Activated naive CD4-positive, alpha-beta T cell treated with Interleukin-2 at 50 U/mL for 16 hours (primary cell): ENCODE measurements at regions not wholly inside any gene's neighbourhood (a gene's known extent, or its start where the extent isn't known, plus 50 kb on each side); places are given as distances from the start of the nearest gene placed in this dataset.
"Not testable (repeated sequence)": the region's sequence is repeated elsewhere in the genome, so short reads cannot be mapped to it uniquely, and the experiment has no call there.

ENCODE experiments used
- DNase-seq: peaks from one replicate; pipeline ENCODE4 v3.0.0-alpha.2; 2020

DNA sequence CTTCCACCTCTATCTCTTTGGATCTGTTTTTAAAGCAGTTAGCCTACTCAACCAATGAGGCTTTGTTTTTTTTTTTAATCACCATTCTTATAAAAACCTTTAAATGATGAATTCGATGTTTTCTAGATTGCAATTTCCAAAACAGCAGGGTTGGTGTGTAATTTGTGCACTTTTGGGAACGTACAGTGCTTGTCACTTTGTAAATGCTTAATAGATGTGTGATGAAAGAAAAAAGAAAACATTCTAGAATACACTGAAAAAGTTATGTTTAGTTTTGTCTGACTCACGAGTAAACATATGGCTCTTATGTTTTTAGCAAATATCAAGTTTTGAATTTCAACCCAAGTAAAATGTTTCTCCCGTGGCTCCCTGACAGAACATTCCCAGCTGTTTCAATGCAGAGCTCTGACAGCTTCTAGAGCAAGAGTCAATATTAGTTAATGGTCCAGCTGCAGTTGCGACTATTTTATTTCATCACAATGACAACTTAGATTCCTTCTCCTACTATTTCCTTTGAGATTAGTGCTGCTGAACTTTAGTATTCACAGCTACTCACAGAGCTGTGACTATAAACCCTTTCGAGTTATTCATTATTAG is 362.5 kb upstream of the ADAMTS5 start:
- DNase-seq = no peak

- DNase-seq = no peak
Observed at GRCh38 chr21:27326301-27326700, 359.4 kb upstream of the ADAMTS5 start.

DNA sequence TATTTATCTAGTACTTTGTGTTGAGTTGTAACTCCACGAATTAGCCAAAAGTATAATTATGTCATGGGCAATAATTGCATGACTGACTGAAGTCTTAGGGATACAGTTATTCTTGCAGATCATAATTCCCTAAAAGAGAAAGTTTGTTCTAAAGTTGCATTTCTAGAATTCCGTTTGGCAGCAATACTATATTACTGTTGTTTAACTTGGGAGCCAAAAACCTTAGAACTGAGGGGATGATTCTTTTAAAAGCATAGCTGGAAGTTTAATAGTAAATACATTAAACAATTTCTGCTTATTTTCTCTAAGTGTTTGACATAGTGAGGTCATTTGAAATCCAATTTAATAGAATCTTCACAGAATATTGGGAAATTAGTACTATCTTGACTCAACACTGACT is 356.4 kb upstream of the ADAMTS5 start:
- DNase-seq = no peak

DNA sequence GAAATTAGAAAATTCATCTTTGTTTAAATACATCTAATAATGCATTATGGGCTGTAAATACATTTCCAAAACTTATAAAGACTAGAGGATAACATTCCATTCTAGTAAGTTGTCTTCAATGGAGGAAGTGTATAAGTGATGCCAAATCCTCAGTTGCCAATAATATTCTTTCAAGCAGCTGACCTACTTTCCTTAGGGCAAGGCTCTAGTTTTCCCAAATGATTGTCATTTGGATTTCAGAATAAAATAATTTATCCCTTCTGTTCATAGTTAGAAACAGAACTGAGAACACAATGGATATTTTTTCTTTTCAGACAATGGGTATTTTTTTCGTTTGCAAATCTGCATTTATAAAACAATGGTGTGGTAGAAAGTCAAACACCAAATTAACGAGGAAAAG is 354.9 kb upstream of the ADAMTS5 start:
- DNase-seq = no peak

DNA sequence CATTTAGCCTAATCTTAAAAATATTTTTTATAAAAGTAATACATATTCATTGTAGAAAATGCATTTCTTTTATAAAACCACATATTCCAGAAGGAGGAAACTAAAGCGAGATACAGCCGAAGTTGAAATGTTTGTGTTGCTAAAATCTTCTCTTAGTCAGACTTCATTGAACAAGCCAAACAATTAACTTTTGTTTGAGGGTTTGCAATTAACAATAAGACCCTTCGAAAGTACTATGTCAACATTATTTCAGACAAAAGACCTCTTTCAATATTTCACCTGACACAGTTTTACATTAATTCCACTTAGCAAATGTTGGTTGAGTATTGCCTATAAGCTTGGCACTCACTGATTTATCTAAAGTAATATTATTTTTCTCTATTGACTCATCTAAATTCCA is 354.0 kb upstream of the ADAMTS5 start:
- no peak for DNase-seq

DNA sequence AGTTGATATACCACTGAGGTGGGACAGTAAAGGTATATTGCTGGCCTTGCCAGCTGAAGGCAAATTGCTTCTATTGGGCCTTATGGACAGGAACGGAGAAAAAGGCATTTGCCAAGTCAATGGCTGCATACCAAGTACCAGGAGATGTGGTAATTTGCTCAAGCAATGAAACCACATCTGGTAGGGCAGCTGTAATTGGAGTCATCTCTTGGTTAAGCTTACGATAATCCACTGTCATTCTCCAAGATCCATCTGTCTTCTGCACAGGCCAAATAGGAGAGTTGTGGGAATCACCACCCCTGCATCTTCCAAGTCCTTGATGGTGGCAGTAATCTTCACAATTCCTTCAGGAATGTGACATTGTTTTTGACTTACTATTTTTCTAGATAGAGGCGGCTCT is 350.7 kb upstream of the ADAMTS5 start:
- not testable (repeated sequence) for DNase-seq

DNA sequence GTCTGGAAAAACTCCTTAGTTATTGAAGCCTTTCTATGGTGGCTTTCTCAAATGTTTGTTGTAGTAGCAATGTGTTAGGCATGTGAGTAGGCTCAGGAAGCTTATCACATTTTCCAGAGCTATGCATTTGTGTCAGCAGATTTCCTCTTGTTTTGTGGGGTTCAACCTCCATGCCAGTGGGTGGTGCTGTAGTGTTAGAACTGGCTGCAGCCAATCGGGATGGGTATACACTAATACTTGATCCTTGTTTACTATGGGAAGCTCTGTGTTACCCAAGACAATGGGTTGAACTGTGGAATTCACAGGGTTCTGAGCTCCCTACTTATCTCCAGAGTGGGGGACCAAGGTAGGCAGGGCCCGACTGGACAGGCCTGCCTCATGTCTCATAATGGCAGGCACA is 348.5 kb upstream of the ADAMTS5 start:
- no peak for DNase-seq

DNA sequence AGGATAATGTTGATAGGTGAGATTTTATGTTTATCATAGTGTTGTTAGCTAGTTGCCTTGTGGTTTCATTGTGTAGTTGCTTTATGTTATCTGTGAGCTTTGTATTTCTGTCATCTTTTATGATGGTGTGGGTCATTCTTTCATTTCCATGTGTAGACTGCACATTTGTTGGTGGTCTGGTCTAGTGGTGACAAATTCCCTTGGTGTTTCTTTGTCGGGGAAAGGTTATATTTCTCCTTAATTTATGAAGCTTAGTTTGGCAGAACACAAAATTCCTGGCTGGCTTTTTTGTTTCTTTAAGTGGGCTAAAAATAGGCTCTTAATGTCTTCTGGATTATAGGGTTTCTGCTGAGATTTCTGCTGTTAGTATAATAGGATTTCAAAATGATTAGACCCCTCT is 347.2 kb upstream of the ADAMTS5 start:
- no peak for DNase-seq

GRCh38 chr21:27306791-27307775 is 340.2 kb upstream of the ADAMTS5 start:
- no peak for DNase-seq

GRCh38 chr21:27306206-27306605 is 339.3 kb upstream of the ADAMTS5 start:
- DNase-seq = no peak

DNA sequence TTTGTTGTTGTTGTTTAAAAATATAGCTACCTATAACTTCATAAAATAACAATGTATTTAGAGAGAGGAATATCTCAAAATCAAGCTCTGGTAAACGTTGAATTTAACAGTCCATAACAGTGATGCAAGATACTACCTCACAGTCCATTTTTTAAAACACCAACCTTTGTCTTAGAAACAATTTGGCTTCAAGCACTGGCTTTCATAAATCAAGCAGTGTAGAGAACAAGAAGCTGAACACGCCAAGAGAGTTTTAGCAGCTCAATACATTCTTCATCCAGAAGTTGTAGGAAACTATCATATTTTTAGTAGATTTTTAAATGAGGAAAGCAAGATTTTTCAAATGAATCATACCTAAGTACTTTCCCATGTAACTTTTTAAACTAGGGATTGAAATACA is 334.3 kb upstream of the ADAMTS5 start:
- no peak for DNase-seq

DNA sequence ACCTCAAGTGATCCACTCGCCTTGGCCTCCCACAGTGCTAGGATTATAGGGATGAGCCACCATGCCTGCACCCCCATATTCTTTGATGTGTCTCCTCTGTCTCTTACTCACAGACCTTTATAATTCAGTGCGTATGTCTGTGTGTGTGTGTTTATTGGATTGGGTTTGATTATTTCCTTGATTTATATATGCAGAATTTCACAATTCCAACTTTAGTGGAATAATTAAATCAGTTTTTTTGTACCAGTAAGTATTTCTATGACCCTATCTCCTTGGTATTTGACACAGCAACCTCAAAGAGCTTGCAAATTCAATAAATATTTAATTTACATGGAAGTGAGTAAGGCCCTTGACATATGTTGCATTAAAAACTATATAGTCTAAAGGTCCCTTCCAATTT is 333.9 kb upstream of the ADAMTS5 start:
- no peak for DNase-seq

DNA sequence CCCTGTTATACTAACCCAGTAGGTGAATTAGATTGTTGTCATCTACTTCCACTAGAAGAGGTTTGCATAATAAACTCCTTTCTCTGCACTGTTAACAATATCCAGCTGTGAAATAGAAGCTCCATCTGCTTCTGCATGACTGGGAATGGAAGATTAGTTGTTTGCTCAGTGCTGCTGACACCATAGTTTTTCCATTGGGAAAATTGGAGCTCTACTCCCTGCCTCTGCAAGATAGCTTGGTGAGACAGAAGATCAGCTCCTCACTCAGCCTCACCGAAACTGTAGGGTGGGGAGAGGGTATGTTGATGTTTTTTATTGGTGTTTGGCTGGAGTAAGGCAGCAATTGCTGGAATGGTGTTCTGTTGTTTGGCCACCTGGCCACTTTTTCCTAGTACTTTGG is 331.6 kb upstream of the ADAMTS5 start:
- no peak for DNase-seq

DNA sequence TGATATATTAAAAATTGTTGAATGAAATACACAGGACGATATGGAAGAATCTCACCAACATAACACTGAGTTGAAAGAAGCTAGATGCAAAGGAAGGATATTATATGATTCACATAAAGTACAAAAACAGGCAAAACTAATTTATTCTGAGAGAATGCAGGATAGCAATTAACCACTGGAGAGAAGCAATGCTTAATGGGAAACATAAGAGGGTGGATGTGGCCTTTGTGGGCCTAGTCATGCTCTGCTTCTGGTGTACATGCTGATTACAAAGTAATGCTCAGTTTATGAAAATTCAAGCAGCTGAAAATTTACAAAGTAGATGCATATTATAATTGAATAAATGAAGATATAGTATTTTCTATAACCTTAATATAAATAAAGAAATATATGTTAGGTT is 326.4 kb upstream of the ADAMTS5 start:
- no peak for DNase-seq

DNA sequence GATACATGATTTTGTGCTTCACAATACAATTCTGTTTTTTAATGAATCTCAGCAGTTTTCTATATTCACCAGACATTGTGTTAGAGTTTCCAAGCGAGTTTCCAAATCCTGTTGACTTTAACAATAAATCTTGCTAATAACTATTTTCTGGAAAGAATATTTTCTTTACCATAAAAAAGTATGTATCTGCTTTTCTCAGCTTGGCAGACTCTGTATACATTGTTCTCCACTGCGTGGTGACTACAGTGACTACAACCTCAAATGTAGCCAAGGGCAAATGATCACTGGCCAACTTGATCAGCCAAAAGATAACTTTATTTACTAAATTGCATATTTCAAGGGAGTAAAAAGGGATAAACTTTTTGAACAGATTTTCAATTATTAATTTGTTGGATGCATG is 325.9 kb upstream of the ADAMTS5 start:
- DNase-seq = no peak

DNA sequence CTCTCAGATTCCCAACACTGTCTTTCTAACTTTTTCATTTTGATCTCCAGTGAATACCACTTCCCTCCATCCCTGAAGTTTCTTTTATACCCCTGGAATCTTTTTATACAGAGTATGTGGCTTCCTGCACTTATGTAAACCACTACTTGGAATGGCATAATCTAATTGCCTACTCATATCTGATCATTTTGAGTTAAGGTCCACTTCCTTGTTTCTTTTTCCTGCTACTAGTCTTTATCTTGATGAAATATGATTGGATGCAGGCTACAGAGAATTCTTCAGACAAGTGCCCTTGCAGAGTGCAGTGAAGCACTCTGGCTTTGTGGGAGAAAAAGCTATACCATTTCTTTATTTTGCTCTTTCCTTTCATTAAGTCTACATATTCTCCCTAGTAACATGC is 325.3 kb upstream of the ADAMTS5 start:
- DNase-seq = no peak

DNA sequence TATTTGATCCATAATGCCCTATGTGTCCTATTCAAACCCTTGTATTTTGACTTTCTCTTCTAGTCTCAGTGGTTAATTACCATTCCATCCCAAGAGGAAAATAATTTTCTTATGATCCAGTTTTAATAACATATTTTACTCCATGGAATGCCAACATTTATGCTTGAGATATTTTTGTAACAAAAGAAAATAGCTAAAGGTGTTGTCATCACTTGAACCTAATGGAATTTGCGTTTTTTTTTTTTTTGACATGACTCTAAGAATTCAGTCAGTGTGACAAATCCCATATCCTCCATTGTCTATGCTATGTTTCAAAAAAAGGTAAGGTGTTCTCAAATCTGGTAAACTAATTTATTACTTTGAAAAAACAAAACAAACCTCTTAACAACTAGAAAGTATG is 324.1 kb upstream of the ADAMTS5 start:
- no peak for DNase-seq

- no peak for DNase-seq
Observed at GRCh38 chr21:27290028-27290427, 323.1 kb upstream of the ADAMTS5 start.

- DNase-seq = no peak
Observed at GRCh38 chr21:27286760-27287159, 319.9 kb upstream of the ADAMTS5 start.

GRCh38 chr21:27277110-27277509 is 310.2 kb upstream of the ADAMTS5 start:
- DNase-seq = no peak

DNA sequence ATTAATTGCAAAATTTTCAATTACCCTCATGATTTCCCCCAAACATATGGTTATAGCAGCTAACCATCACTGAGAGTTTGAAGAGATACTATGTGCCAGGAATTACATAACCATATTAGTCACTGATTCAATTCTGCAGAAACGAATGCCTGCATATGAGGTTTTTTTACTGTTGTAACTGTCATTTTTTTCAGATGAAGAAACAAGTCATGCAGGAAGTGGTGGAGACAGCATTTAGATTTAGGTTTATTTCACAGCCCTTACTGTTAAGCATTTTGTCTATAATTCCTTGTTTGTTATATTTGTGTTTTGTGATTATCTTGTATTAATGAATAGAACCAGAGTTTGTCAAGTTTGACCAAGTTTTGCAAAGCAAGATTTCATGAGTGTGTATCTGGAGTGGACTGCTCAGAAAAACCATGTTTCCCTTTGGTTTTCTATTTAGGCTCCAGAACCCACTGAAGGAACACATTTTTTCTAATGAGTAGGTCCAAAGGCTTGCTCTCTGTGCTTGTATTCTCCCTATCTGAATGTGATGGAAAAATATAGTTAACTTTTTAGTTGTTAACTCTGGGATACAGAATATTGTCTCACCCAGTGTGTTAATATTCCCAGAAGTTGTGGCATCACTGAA is 308.5 kb upstream of the ADAMTS5 start:
- no peak for DNase-seq

DNA sequence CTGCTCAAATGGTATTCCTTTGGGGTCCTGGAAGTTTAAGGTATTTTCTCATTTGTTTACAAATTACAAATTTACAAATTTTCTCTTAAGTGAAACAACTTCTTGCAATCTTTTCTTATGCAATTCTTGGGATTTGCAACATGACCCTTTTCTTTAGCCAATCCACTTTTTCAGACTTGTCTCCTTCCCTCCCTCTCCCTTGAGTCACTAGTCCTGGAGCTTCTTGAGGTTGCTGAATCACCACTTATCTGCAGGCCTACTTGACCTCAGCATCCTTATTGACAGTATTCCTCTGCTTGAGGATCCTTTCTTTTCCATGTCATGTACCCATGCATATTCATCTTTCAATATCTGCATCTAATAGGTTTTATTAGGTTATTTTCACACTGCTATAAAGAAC is 302.8 kb upstream of the ADAMTS5 start:
- DNase-seq = no peak

DNA sequence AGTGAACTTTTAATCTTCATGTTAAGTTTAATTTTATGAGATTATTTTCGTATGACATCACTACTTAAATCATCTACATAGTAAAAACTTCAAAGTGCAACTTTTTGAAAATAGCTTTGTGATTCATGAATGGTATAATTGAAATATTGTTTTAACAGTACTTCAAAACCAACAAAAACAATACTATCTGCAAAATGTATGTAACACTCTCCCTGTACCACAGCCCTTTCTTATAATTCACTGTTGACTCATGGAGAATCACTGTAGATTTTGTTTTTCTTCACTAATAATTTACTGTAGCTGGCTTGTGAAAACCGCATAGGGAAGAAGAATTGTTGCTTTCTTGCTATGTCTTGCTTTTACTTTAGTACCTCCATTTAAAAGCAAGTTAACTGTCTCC is 301.4 kb upstream of the ADAMTS5 start:
- no peak for DNase-seq

DNA sequence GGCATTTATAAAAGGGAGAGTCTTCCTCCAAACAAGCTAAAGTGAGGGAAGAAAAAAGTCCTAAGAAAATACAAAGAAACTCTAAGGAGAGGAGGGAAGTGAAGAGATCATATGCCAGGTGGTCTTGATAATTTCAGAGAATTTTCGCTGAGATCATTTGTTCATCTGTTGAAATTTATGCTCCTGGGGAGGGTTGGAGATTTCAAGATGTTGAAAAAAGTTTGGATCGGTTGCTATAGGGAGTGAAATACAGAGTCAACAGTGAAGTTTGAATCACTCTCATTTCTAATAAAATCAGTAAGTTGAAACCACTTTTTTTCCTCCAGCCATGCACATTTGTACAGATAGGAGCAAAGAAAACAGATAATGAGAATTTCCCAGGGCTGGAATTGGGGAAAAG is 299.1 kb upstream of the ADAMTS5 start:
- DNase-seq = no peak
